Activated T-helper 1 cell treated with anti-CD3 and anti-CD28 coated beads, Interleukin-12 subunit alpha, Interleukin-12 subunit beta, Interleukin-2, Interleukin-4 antibody, amounts not matched to agents 30 ng/mL and 10 ng/mL and 1 ng/mL, durations not matched to agents 14 hours and 24 hours and 36 hours (primary cell): ENCODE measurements at regions not wholly inside any gene's neighbourhood (a gene's known extent, or its start where the extent isn't known, plus 50 kb on each side); places are given as distances from the start of the nearest gene placed in this dataset.

Experiments used
- DNase-seq: peaks from one replicate; pipeline ENCODE4 v3.0.0; 2021; ENCODE audit warnings: low spot score
- H3K27ac Mint-ChIP-seq: one replicate; pipeline ENCODE4 v1.8.0; 2021; ENCODE audit warnings: mild to moderate bottlenecking, mixed read lengths
- H3K27me3 Mint-ChIP-seq: one replicate; pipeline ENCODE4 v1.8.0; 2022; ENCODE audit warnings: mild to moderate bottlenecking, moderate library complexity, mixed read lengths; ENCODE audit not compliant: insufficient read depth
- H3K36me3 Mint-ChIP-seq: one replicate; pipeline ENCODE4 v1.8.0; 2021; ENCODE audit warnings: low read depth, mixed read lengths
- H3K4me1 Mint-ChIP-seq: one replicate; pipeline ENCODE4 v1.8.0; 2021; ENCODE audit warnings: low read depth, mixed read lengths
- H3K4me3 Mint-ChIP-seq: one replicate; pipeline ENCODE4 v1.8.0; 2021; ENCODE audit warnings: mild to moderate bottlenecking, moderate library complexity, mixed read lengths
- H3K9me3 Mint-ChIP-seq: one replicate; pipeline ENCODE4 v1.8.0; 2021; ENCODE audit warnings: mixed read lengths
- intact Hi-C: fragments of 100-400 bp; cut with micrococcal nuclease; formaldehyde crosslinking; loops from one replicate; pipeline ENCODE4 v1.15.1; 2024

- no peak for DNase-seq
- Mint-ChIP-seq H3K9me3 (peaks cover 6% of the 10 kb centered on the region), H3K4me3 (no peak overlapping the region), H3K27me3 (no peaks in the 10 kb centered on the region), H3K27ac (no peak overlapping the region), H3K4me1 (peaks cover 22% of the 10 kb centered on the region), H3K36me3 (no peaks in the 10 kb centered on the region)
- intact Hi-C loops = no loop called here
Observed at GRCh38 chr3:177552051-177552450, 354.8 kb upstream of the TBL1XR1 start.

DNA sequence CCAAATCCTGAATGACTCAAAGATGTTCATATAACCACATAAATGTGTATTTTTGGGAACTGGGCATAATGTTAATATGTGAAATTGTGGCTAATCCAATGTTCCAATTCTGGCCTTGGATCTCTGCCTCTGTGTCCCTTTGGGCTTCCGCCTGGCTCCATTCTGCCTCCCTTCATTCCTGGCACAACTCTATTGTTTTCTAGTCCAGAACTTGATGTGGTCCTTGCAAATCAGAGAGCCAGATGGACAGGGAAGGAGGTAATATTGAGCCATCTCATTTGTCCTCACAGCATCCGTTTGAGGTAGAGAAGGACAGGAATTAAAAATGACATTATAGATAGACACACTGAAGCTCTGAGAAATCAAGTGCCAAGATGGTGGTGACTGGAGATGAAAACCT, 355.7 kb upstream of the TBL1XR1 start:
- H3K4me3 Mint-ChIP-seq = no peak overlapping the region
- no peaks in the 10 kb centered on the region for H3K36me3 Mint-ChIP-seq
- no peak overlapping the region for H3K27ac Mint-ChIP-seq
- H3K9me3 Mint-ChIP-seq = no peaks in the 10 kb centered on the region
- H3K27me3 Mint-ChIP-seq = no peaks in the 10 kb centered on the region
- peaks cover 22% of the 10 kb centered on the region for H3K4me1 Mint-ChIP-seq
- DNase-seq = no peak
- intact Hi-C loops = no loop called here

DNA sequence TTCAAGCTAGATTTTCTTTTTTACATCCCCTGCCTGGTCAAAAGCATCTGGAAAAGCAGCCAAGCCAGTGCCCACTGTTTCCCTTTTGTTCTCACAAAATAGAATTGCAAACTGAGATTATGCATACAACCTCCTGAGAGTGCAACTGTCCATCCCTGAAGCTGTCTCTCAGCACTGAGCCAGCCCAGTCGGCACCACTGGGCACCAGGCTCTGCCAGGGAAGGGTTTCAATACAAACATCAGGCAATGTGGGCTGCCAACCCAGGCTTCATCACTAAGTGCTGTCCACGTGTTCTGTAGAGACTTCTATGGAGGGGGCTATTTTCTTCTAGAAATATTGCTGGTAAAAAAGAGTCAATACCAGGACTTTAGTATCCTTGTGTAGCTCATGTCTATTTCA, 356.3 kb upstream of the TBL1XR1 start:
- Mint-ChIP-seq H3K9me3 (no peaks in the 10 kb centered on the region), H3K4me1 (peaks cover 22% of the 10 kb centered on the region), H3K4me3 (no peak overlapping the region), H3K36me3 (no peaks in the 10 kb centered on the region), H3K27me3 (no peaks in the 10 kb centered on the region), H3K27ac (no peak overlapping the region)
- no peak for DNase-seq
- intact Hi-C loops = no loop called here

- intact Hi-C loops = no loop called here
- H3K27ac Mint-ChIP-seq = no peak overlapping the region
- H3K27me3 Mint-ChIP-seq = no peaks in the 10 kb centered on the region
- peaks cover 22% of the 10 kb centered on the region for H3K4me1 Mint-ChIP-seq
- H3K36me3 Mint-ChIP-seq = no peaks in the 10 kb centered on the region
- no peak for DNase-seq
- H3K4me3 Mint-ChIP-seq = no peak overlapping the region
- H3K9me3 Mint-ChIP-seq = no peaks in the 10 kb centered on the region
Observed at GRCh38 chr3:177554895-177555759, 357.8 kb upstream of the TBL1XR1 start.

- Mint-ChIP-seq H3K4me3 (no peak overlapping the region), H3K36me3 (no peaks in the 10 kb centered on the region), H3K9me3 (no peaks in the 10 kb centered on the region), H3K27me3 (no peaks in the 10 kb centered on the region), H3K27ac (no peak overlapping the region), H3K4me1 (peaks cover 11% of the 10 kb centered on the region)
- intact Hi-C loops = no loop called here
- DNase-seq = no peak
Observed at GRCh38 chr3:177557548-177557947, 360.3 kb upstream of the TBL1XR1 start.

- Mint-ChIP-seq H3K4me1 (no peaks in the 10 kb centered on the region), H3K27ac (no peak overlapping the region), H3K27me3 (no peaks in the 10 kb centered on the region), H3K9me3 (no peaks in the 10 kb centered on the region), H3K36me3 (no peaks in the 10 kb centered on the region), H3K4me3 (no peak overlapping the region)
- intact Hi-C loops = no loop called here
- no peak for DNase-seq
Observed at GRCh38 chr3:177561365-177561764, 364.1 kb upstream of the TBL1XR1 start.

DNA sequence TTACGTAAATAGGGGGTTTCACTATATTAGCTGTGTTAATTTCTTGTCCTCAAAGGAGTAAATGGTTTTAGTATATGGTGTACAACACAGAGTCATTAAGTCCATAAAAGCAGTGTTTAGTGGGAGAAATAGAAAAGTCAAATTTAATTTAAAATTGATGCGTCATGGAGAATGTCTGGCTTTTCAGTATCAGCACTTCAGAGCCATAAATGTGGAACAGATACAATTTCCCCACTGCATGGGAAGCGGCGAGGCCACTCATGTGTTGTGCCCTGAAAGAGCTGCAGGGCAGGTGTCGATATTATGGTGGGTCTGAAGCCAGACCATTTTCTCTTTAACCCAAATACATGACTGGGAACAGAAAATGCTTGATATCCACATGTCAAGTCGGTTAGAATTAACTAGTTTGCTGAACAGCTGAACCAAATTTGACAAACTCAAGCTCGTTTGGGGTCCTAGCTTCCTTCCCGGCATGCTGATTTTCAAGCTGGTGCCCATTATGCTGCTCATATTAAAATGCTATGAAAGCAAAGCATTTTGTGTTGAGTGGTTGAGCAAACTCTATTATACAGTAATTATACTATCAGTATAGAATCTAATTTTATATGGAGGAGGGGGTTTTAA, 364.6 kb upstream of the TBL1XR1 start:
- intact Hi-C loops = no loop called here
- Mint-ChIP-seq H3K9me3 (no peaks in the 10 kb centered on the region), H3K36me3 (no peaks in the 10 kb centered on the region), H3K4me3 (no peak overlapping the region), H3K27ac (no peak overlapping the region), H3K27me3 (no peaks in the 10 kb centered on the region), H3K4me1 (no peaks in the 10 kb centered on the region)
- DNase-seq = no peak

- Mint-ChIP-seq H3K4me3 (no peak overlapping the region), H3K27ac (no peak overlapping the region), H3K36me3 (no peaks in the 10 kb centered on the region), H3K27me3 (no peaks in the 10 kb centered on the region), H3K4me1 (no peaks in the 10 kb centered on the region), H3K9me3 (no peaks in the 10 kb centered on the region)
- DNase-seq = no peak
- intact Hi-C loops = no loop called here
Observed at GRCh38 chr3:177563243-177563780, 366.0 kb upstream of the TBL1XR1 start.

DNA sequence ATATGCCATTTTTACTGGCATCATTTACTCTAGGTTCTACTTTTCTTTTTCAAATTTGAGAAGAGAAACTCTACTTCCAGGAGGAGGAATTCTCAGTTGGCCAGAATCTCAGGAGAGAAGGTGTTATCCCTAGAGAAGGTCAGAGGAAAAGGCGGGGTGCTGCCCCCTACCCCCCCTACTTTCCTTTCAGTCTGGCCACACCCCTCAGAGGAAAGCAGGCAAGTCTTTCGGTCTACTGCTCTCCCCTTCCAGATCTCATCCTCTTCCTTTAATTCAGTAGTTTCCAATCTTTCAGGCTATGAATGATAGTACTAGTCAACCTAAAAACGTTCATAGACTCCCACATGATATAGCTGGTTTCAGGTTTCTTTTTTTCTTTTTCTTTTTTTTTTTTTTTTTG, 366.5 kb upstream of the TBL1XR1 start:
- no peak for DNase-seq
- H3K4me1 Mint-ChIP-seq = no peaks in the 10 kb centered on the region
- no peak overlapping the region for H3K27ac Mint-ChIP-seq
- no peaks in the 10 kb centered on the region for H3K27me3 Mint-ChIP-seq
- no peak overlapping the region for H3K4me3 Mint-ChIP-seq
- no peaks in the 10 kb centered on the region for H3K36me3 Mint-ChIP-seq
- no peaks in the 10 kb centered on the region for H3K9me3 Mint-ChIP-seq
- intact Hi-C loops = no loop called here

GRCh38 chr3:177565981-177566380, 368.7 kb upstream of the TBL1XR1 start:
- peaks cover 3% of the 10 kb centered on the region for H3K9me3 Mint-ChIP-seq
- intact Hi-C loops = no loop called here
- no peak for DNase-seq
- H3K27ac Mint-ChIP-seq = no peak overlapping the region
- H3K4me1 Mint-ChIP-seq = no peaks in the 10 kb centered on the region
- no peaks in the 10 kb centered on the region for H3K27me3 Mint-ChIP-seq
- H3K36me3 Mint-ChIP-seq = peaks cover 2% of the 10 kb centered on the region
- H3K4me3 Mint-ChIP-seq = no peak overlapping the region

GRCh38 chr3:177567833-177568232, 370.6 kb upstream of the TBL1XR1 start:
- Mint-ChIP-seq H3K27me3 (no peaks in the 10 kb centered on the region), H3K4me1 (no peaks in the 10 kb centered on the region), H3K27ac (no peak overlapping the region), H3K36me3 (peaks cover 2% of the 10 kb centered on the region), H3K4me3 (no peak overlapping the region), H3K9me3 (peaks cover 3% of the 10 kb centered on the region)
- no peak for DNase-seq
- intact Hi-C loops = no loop called here

DNA sequence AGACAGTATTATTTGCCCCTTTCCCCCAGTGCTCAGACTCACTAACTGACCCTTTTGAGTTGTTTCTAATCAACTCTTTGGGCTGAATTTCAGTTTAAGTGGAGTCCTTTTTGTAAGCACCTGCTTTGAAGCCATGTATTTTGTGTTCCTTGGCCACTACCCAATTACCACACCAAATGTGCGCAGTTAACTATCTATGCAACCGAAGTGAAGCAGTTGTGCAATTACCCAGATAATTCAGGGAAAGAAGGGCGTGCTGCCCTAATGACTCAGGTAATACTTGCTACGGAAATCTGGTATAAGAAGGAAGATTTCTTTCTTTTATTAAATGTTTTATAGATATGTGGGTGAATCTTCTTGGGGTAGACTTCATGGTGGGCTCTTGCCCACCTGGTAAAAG, 371.9 kb upstream of the TBL1XR1 start:
- intact Hi-C loops = no loop called here
- DNase-seq = no peak
- Mint-ChIP-seq H3K27me3 (no peaks in the 10 kb centered on the region), H3K27ac (no peak overlapping the region), H3K36me3 (peaks cover 2% of the 10 kb centered on the region), H3K9me3 (peaks cover 3% of the 10 kb centered on the region), H3K4me1 (no peaks in the 10 kb centered on the region), H3K4me3 (no peak overlapping the region)

DNA sequence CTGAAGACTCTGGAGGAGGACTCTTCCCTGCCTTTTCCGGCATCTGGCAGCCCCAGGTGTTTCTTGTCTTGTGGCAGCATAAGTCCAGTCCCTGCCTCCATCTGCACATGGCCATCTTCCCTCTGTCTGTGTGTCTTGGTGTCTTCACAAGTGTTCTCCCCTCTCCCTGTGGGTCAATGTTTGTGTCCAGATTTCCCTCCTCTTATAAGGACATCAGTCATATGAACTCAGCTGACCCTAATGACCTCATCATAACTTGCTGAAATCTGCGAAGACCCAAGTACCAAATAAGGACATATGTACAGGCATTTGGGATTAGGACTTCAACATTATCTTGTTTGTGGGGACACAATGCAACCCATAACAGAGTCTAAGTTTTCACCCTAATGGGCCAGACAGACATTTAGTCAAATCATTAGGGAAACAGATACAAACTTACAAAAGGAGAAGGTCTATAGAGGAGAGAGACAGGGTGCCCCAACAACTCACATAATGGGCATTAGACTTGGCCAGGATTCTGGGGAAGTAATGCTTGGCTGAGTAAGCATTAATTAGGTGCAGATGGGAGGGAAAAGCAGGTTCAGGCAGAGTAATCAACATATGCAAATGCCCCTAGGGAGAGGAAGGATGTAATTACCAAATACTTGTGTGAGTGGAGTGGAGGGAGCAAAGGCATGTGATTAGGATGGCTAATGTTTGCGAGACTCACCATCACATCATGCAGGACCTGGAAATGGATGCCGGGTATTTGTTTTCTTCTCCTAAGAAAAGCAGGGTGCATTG, 372.8 kb upstream of the TBL1XR1 start:
- H3K27ac Mint-ChIP-seq = no peak overlapping the region
- no peaks in the 10 kb centered on the region for H3K4me1 Mint-ChIP-seq
- H3K9me3 Mint-ChIP-seq = peaks cover 3% of the 10 kb centered on the region
- H3K27me3 Mint-ChIP-seq = no peaks in the 10 kb centered on the region
- no peak for DNase-seq
- intact Hi-C loops = no loop called here
- peaks cover 2% of the 10 kb centered on the region for H3K36me3 Mint-ChIP-seq
- H3K4me3 Mint-ChIP-seq = no peak overlapping the region
